Heart left ventricle (tissue), 16 donors: ENCODE measurements at regions not wholly inside any gene's neighbourhood (a gene's known extent, or its start where the extent isn't known, plus 50 kb on each side); places are given as distances from the start of the nearest gene placed in this dataset.

ENCODE experiments used
- ATAC-seq, 4 donors: fragments of 200-7000 bp; cut with Tn5 transposase; one replicate each; pipeline ENCODE4 v1.9.1; 2020 to 2022; ENCODE audit warnings: moderate library complexity in 4 of 4, mild to moderate bottlenecking in 3 of 4, moderate number of reproducible peaks in 1 of 4
- DNase-seq, 5 donors: peaks; one replicate each; pipeline ENCODE4 v3.0.0-alpha.2; 2020
- H3K27ac ChIP-seq, 12 donors: fragments of 200-600 bp; sonication (generic) in 4 of 12; one replicate each; pipeline versions ENCODE4 v1.5.0 to v1.8.0; 2016 to 2022; ENCODE audit warnings: mild to moderate bottlenecking in 2 of 12
- H3K27me3 ChIP-seq, 9 donors: fragments of 200-600 bp; sonication (generic) in 2 of 9; one replicate each; pipeline versions ENCODE4 v1.5.1 to v1.8.0; 2016 to 2022; ENCODE audit warnings: mild to moderate bottlenecking in 3 of 9
- H3K36me3 ChIP-seq, 9 donors: fragments of 200-600 bp; sonication (generic) in 2 of 9; one replicate each; pipeline versions ENCODE4 v1.5.0 to v1.8.0; 2018 to 2022; ENCODE audit warnings: mild to moderate bottlenecking in 2 of 9
- H3K4me1 ChIP-seq, 12 donors: fragments of 200-600 bp; sonication (generic) in 4 of 12; one replicate each; pipeline versions ENCODE4 v1.5.0 to v1.8.0; 2016 to 2022; ENCODE audit warnings: mild to moderate bottlenecking in 3 of 12
- H3K4me3 ChIP-seq, 12 donors: fragments of 200-600 bp; sonication (generic) in 4 of 12; one replicate each; pipeline versions ENCODE4 v1.5.0 to v1.8.0; 2017 to 2022; ENCODE audit warnings: mild to moderate bottlenecking in 9 of 12, moderate library complexity in 4 of 12
- H3K9me3 ChIP-seq, 12 donors: fragments of 200-600 bp; sonication (generic) in 4 of 12; one replicate each; pipeline versions ENCODE4 v1.5.0 to v1.8.0; 2016 to 2022; ENCODE audit warnings: mild to moderate bottlenecking in 1 of 12
- CTCF ChIP-seq, 12 donors: fragments of 200-600 bp; sonication (generic) in 4 of 12; IDR thresholded peaks; one replicate each; pipeline versions ENCODE4 v1.5.0 to v1.8.0; 2018 to 2022; ENCODE audit warnings: antibody characterized with exemption in 12 of 12, mild to moderate bottlenecking in 5 of 12
- POLR2A ChIP-seq, 2 donors: fragments of 450-650 bp; IDR thresholded peaks; one replicate each; pipeline ENCODE4 v1.6.1; 2017; ENCODE audit warnings: antibody characterized with exemption in 2 of 2, mild to moderate bottlenecking in 2 of 2, moderate library complexity in 2 of 2
- WGBS, 4 donors: extraction: QIAGEN DNeasy Blood & Tissue Kit in 2 of 4; methylation state at CpG; one replicate each; pipeline versions ENCODE4 v1.1.5 to v1.1.7; 2013 to 2018; 5-methylcytosine and 5-hydroxymethylcytosine counted together
- intact Hi-C, 10 donors: fragments of 100-400 bp; cut with DNase I; formaldehyde crosslinking; loops; one replicate each; pipeline versions ENCODE4 v1.11.1 to v1.14.2; 2022
- donor health status: ischemic (EF 13 %, LVEDD 7.1; RV severe dilation, severe dysfunction).
- donor health status: healthy with polysubstance abuse.
- donor health status: DM: no; HTN: yes; CAD: no.
- donor health status: DM: no; HTN: no; CAD: no.
- donor health status: ischemic (EF 25% LVEDD 6.9; RV normal size, moderate dysfunction).
- donor health status: ischemic (EF 25% LVEDD 5.7; RV mildly dilated, moderate dysfunction).
- donor health status: healthy.
- donor health status: DM: yes; HTN: yes; CAD: no.
- donor health status: ischemic (EF 35%, LVEDD 5.7; RV mildly dilated, moderate dysfunction).
- donor health status: nonischemic (EF 11% LVEDD 7.7; RV severe dilation, severe dysfunction).
- donor health status: DM: yes; HTN: yes; CAD: no.
- donor health status: PGD.
- donor health status: ischemic (EF 29% LVEDD 5.4; RV normal size, mild dysfunction).
- donor health status: nonischemic (EF 23%, LVEDD 6.1; RV moderate dilation, normal function).

- Histone ChIP-seq H3K36me3 (no peaks in the 10 kb centered on the region), H3K4me1 (no peaks in the 10 kb centered on the region), H3K4me3 (no peak overlapping the region), H3K9me3 (no peaks in the 10 kb centered on the region), H3K27ac (no peak overlapping the region), H3K27me3 (no peaks in the 10 kb centered on the region)
- 86 to 96% (median 95%) methylated on average over 4 of the region's 4 CpGs for WGBS, 4 donors
- DNase-seq = no peak
- TF ChIP-seq CTCF (IDR thresholded peaks at IDR 0.05) (no peak), POLR2A (IDR thresholded peaks at IDR 0.05) (no peak)
- no peak for ATAC-seq
- intact Hi-C loops = loop anchor here in 9 of 10 donors (1.0 to 10.0 kb wide), 3 partner anchors 419 to 420 kb away; no protein-coding TSS in a partner anchor
Observed at GRCh38 chr2:6353669-6354068, 512.0 kb downstream of the CMPK2 start.

- DNase-seq (no peak), ATAC-seq (no peak)
- no peaks in the 10 kb centered on the region for H3K4me1 ChIP-seq
- intact Hi-C loops = loop anchor here in 2 of 10 donors (2.0 to 10.0 kb wide), 2 partner anchors 418 to 420 kb away; no protein-coding TSS in a partner anchor
- 82 to 96% (median 90%) methylated on average over 2 of the region's 2 CpGs for WGBS, 4 donors
- no peak overlapping the region for H3K27ac ChIP-seq
- H3K27me3 ChIP-seq = peaks cover 0 to 7% (median 0%) of the 10 kb centered on the region in 9 donors
- H3K4me3 ChIP-seq = no peak overlapping the region
- no peaks in the 10 kb centered on the region for H3K36me3 ChIP-seq
- no peaks in the 10 kb centered on the region for H3K9me3 ChIP-seq
- TF ChIP-seq CTCF (IDR thresholded peaks at IDR 0.05) = no peak
- no peak for TF ChIP-seq POLR2A (IDR thresholded peaks at IDR 0.05)
Observed at GRCh38 chr2:6354546-6354945, 511.2 kb downstream of the CMPK2 start.

GRCh38 chr2:6355886-6356761 lies 509.6 kb downstream of the CMPK2 start:
- Histone ChIP-seq H3K27me3 (peaks cover 0 to 8% (median 0%) of the 10 kb centered on the region in 9 donors), H3K4me1 (no peaks in the 10 kb centered on the region), H3K36me3 (no peaks in the 10 kb centered on the region), H3K27ac (no peak overlapping the region), H3K9me3 (no peaks in the 10 kb centered on the region), H3K4me3 (no peak overlapping the region)
- ATAC-seq = no peak
- WGBS, 4 donors = 64 to 80% (median 71%) methylated on average over 6 of the region's 6 CpGs
- TF ChIP-seq POLR2A (IDR thresholded peaks at IDR 0.05) (no peak), CTCF (IDR thresholded peaks at IDR 0.05) (no peak)
- DNase-seq = no peak
- intact Hi-C loops = loop anchor here in 2 of 10 donors (2.0 to 10.0 kb wide), 2 partner anchors 417 to 421 kb away; no protein-coding TSS in a partner anchor

- no peaks in the 10 kb centered on the region for H3K4me1 ChIP-seq
- DNase-seq (no peak), ATAC-seq (no peak)
- H3K27ac ChIP-seq = no peak overlapping the region
- 68 to 78% (median 72%) methylated on average over 5 of the region's 5 CpGs for WGBS, 4 donors
- H3K9me3 ChIP-seq = no peaks in the 10 kb centered on the region
- peaks cover 0 to 11% (median 0%) of the 10 kb centered on the region in 9 donors for H3K27me3 ChIP-seq
- no peak overlapping the region for H3K4me3 ChIP-seq
- TF ChIP-seq CTCF (IDR thresholded peaks at IDR 0.05) = no peak
- no peak for TF ChIP-seq POLR2A (IDR thresholded peaks at IDR 0.05)
- intact Hi-C loops = loop anchor here in 1 of 10 donors (10.0 kb wide), 1 partner anchor 424 kb away; no protein-coding TSS in a partner anchor
- no peaks in the 10 kb centered on the region for H3K36me3 ChIP-seq
Observed at GRCh38 chr2:6358546-6358945, 507.2 kb downstream of the CMPK2 start.
